K562 (cell line): ENCODE measurements at regions not wholly inside any gene's neighbourhood (a gene's known extent, or its start where the extent isn't known, plus 50 kb on each side); places are given as distances from the start of the nearest gene placed in this dataset.

Source experiments
- CTBP1 ChIP-seq: fragments of 450-650 bp; IDR thresholded peaks from 2 replicates; pipeline ENCODE4 v1.6.1; 2016; ENCODE audit warnings: borderline replicate concordance
- DMBX1 ChIP-seq: fragments of 250-450 bp; sonication (Bioruptor Pico); IDR thresholded peaks from 2 replicates; pipeline ENCODE4 v1.8.0; 2022; ENCODE audit warnings: inconsistent platforms, mild to moderate bottlenecking, moderate library complexity, borderline replicate concordance
- KLF16 ChIP-seq: IDR thresholded peaks from 2 replicates; pipeline ENCODE4 v1.6.1; 2016; ENCODE audit warnings: antibody characterized with exemption
- MCM5 ChIP-seq: fragments of 450-650 bp; IDR thresholded peaks from 2 replicates; pipeline ENCODE4 v1.6.1; 2016; ENCODE audit warnings: low read depth
- MIER1 ChIP-seq: fragments of 450-650 bp; IDR thresholded peaks from 2 replicates; pipeline ENCODE4 v1.6.1; 2016; ENCODE audit warnings: antibody characterized with exemption, mild to moderate bottlenecking, low read depth
- RCOR1 ChIP-seq, 2 experiments: IDR thresholded peaks; 2 replicates each; pipeline ENCODE4 v1.6.1; 2012; ENCODE audit warnings: low read depth in 2 of 2, low read length in 2 of 2, borderline replicate concordance in 1 of 2, improper control_type of control experiment in 1 of 2
- SMC3 ChIP-seq: conservative IDR thresholded peaks from 2 replicates; pipeline ENCODE4 v1.6.1; 2011; ENCODE audit warnings: low read depth, low read length, improper control_type of control experiment; ENCODE audit not compliant: insufficient read depth
- YY1 ChIP-seq, 3 experiments: IDR thresholded peaks; 2 replicates each; pipeline ENCODE4 v1.6.1; 2011; ENCODE audit warnings: low read length in 2 of 3, mild to moderate bottlenecking in 2 of 3, moderate library complexity in 2 of 3, borderline replicate concordance in 1 of 3, control low read depth in 1 of 3, low read depth in 1 of 3; ENCODE audit not compliant: insufficient read depth in 3 of 3, insufficient replicate concordance in 2 of 3, control insufficient read depth in 1 of 3, insufficient read length in 1 of 3; ENCODE audit errors: extremely low read depth in 1 of 3
- ZNF263 ChIP-seq: sonication (generic); formaldehyde crosslinking; IDR thresholded peaks from 2 replicates; pipeline ENCODE4 v1.8.0; 2022; ENCODE audit warnings: mild to moderate bottlenecking, missing genetic modification reagents, borderline replicate concordance
- TF ChIP-seq, protein P1 (sequence below): IDR thresholded peaks from 2 replicates; pipeline ENCODE4 v1.6.1; 2011; ENCODE audit warnings: borderline replicate concordance, low read depth, mild to moderate bottlenecking, moderate library complexity, low read length; ENCODE audit not compliant: insufficient read depth, poor library complexity, severe bottlenecking

DNA sequence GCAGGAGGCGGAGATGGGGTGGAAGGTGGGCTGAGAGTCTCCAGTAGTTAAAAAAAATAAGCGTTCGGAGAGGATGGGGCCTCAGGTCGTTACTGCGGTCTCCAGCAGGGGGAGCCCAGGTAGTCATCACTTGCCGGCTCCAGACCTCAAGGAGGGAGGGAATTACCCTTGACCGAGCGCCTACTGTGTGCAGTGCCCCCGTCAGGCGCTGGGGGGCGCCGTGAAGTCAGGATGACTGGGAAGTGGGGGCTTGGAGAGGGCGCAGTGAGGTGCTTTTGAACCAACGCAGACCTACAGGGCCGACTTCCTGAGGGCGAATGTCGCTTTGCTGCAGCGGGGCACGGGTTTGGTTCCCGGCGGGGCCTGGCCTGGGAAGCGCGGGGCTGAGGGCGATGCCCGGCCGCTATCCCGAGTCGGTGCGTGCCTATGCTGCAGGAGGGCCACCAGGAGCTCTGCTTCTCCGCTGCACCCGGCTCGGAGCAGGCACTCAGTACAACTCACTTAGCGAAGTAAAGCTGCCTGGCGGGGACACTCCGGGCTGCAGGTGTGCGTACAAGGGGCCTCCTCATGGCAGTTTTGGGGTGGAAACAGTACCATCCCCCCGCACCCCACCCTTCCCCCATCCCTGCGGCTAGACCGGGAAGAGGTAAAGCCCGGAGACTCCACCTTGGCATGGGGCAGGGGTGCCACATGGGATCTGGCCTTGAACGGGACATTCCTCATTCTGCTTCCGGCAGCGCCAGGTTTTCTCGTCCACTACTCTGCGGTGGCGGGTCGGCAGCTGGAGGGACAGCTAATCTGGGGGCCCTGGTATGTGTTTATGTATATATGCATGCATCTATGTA, 79.8 kb downstream of the RHCG start (continued):
- TF ChIP-seq YY1 (IDR thresholded peaks at IDR 0.05; ENCODE audit: borderline replicate concordance in 1 of 3, control insufficient read depth in 1 of 3, extremely low read depth in 1 of 3, insufficient read depth in 3 of 3, insufficient read length in 1 of 3, insufficient replicate concordance in 2 of 3, low read depth in 1 of 3, low read length in 2 of 3) (peak in 1 of 3 experiments; percentile 37), CTBP1 (0 out of 2 replicates have a peak, but pooled peaks have one; percentile 24), RCOR1 (IDR thresholded peaks at IDR 0.05; ENCODE audit: borderline replicate concordance in 1 of 2, low read depth in 2 of 2, low read length in 2 of 2) (peak in 1 of 2 experiments; percentile 74; a peak in 3 of 4 replicates), MCM5 (no peak), MIER1 (peak; percentile 75; the same call in 1 of the 2 replicates), SMC3 (peak; percentile 65; the same call in 1 of the 2 replicates), KLF16 (peak; percentile 46; the same call in 1 of the 2 replicates), DMBX1 (CRISPR knock-in tag) (no peak), ZNF263 (CRISPR knock-in tag) (no peak)
- TF ChIP-seq, protein P1, sequence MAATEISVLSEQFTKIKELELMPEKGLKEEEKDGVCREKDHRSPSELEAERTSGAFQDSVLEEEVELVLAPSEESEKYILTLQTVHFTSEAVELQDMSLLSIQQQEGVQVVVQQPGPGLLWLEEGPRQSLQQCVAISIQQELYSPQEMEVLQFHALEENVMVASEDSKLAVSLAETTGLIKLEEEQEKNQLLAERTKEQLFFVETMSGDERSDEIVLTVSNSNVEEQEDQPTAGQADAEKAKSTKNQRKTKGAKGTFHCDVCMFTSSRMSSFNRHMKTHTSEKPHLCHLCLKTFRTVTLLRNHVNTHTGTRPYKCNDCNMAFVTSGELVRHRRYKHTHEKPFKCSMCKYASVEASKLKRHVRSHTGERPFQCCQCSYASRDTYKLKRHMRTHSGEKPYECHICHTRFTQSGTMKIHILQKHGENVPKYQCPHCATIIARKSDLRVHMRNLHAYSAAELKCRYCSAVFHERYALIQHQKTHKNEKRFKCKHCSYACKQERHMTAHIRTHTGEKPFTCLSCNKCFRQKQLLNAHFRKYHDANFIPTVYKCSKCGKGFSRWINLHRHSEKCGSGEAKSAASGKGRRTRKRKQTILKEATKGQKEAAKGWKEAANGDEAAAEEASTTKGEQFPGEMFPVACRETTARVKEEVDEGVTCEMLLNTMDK, result peak; percentile 70
